ENCODE measurements at regions not wholly inside any gene's neighbourhood (a gene's known extent, or its start where the extent isn't known, plus 50 kb on each side); places are given as distances from the start of the nearest gene placed in this dataset.

GRCh38 chr15:95928822-95929221 lies 401.7 kb upstream of the NR2F2 start:
- TF ChIP-seq BCL3 (CRISPR knock-in tag; IDR thresholded peaks at IDR 0.05) = no peak
- TF ChIP-seq CTCF (CRISPR knock-in tag; IDR thresholded peaks at IDR 0.05) = no peak
- no peak for TF ChIP-seq PHF21A (CRISPR knock-in tag; IDR thresholded peaks at IDR 0.05)
- no peak for TF ChIP-seq HNRNPK (IDR thresholded peaks at IDR 0.05; ENCODE audit: low read depth, low read length, poor library complexity, severe bottlenecking)
- TF ChIP-seq RERE (CRISPR knock-in tag; IDR thresholded peaks at IDR 0.05; ENCODE audit: low read depth) = no peak
- no peak for TF ChIP-seq BHLHE40 (IDR thresholded peaks at IDR 0.05; ENCODE audit: low read length)
- no peak for TF ChIP-seq POLR2A (IDR thresholded peaks at IDR 0.05; ENCODE audit: insufficient read depth in 1 of 2, low read depth in 2 of 2, low read length in 2 of 2)
- TF ChIP-seq ZNF18 (CRISPR knock-in tag; IDR thresholded peaks at IDR 0.05; ENCODE audit: insufficient replicate concordance) = no peak
- TF ChIP-seq ZFP36 (IDR thresholded peaks at IDR 0.05; ENCODE audit: borderline replicate concordance, low read depth, low read length, partially characterized antibody) = no peak
- no peak for TF ChIP-seq FOSL2 (CRISPR knock-in tag; IDR thresholded peaks at IDR 0.05)
